Osteocyte (in vitro differentiated cells): ENCODE measurements at regions not wholly inside any gene's neighbourhood (a gene's known extent, or its start where the extent isn't known, plus 50 kb on each side); places are given as distances from the start of the nearest gene placed in this dataset.

Source experiments
- DNase-seq: peaks from one replicate; pipeline ENCODE4 v3.0.0; 2021; ENCODE audit warnings: mixed read lengths; ENCODE audit not compliant: unreplicated experiment; ENCODE audit errors: extremely low spot score
- H3K27ac Mint-ChIP-seq: one replicate; pipeline ENCODE4 v1.8.0; 2021; ENCODE audit warnings: mild to moderate bottlenecking, mixed read lengths; ENCODE audit not compliant: unreplicated experiment
- H3K27me3 Mint-ChIP-seq: one replicate; pipeline ENCODE4 v1.8.0; 2021; ENCODE audit warnings: mixed read lengths; ENCODE audit not compliant: unreplicated experiment
- H3K36me3 Mint-ChIP-seq: one replicate; pipeline ENCODE4 v1.8.0; 2021; ENCODE audit warnings: mixed read lengths; ENCODE audit not compliant: unreplicated experiment
- H3K4me1 Mint-ChIP-seq: one replicate; pipeline ENCODE4 v1.8.0; 2021; ENCODE audit warnings: mixed read lengths; ENCODE audit not compliant: unreplicated experiment
- H3K4me3 Mint-ChIP-seq: one replicate; pipeline ENCODE4 v1.8.0; 2021; ENCODE audit warnings: mild to moderate bottlenecking, moderate library complexity, mixed read lengths; ENCODE audit not compliant: unreplicated experiment
- H3K9me3 Mint-ChIP-seq: one replicate; pipeline ENCODE4 v1.8.0; 2021; ENCODE audit warnings: mixed read lengths; ENCODE audit not compliant: unreplicated experiment
- CTCF ChIP-seq: fragments of 200-600 bp; sonication (generic); IDR thresholded peaks from 2 replicates; pipeline ENCODE4 v1.5.0; 2021; ENCODE audit warnings: antibody characterized with exemption, mild to moderate bottlenecking, moderate library complexity

- Mint-ChIP-seq H3K4me3 (no peak overlapping the region), H3K9me3 (peaks cover 3% of the 10 kb centered on the region), H3K27ac (no peak overlapping the region), H3K27me3 (no peaks in the 10 kb centered on the region), H3K4me1 (no peaks in the 10 kb centered on the region), H3K36me3 (no peaks in the 10 kb centered on the region)
- DNase-seq: no peak
- no peak for TF ChIP-seq CTCF
These were observed 705.7 kb downstream of the SLITRK5 start for GRCh38 chr13:88376760-88377388.

- DNase-seq: no peak
- Mint-ChIP-seq H3K36me3 (no peaks in the 10 kb centered on the region), H3K4me1 (no peaks in the 10 kb centered on the region), H3K4me3 (no peak overlapping the region), H3K27ac (no peak overlapping the region), H3K27me3 (no peaks in the 10 kb centered on the region), H3K9me3 (peaks cover 3% of the 10 kb centered on the region)
- no peak for TF ChIP-seq CTCF
These were observed 706.7 kb downstream of the SLITRK5 start for GRCh38 chr13:88377852-88378251.

GRCh38 chr13:88384542-88384941 is 713.4 kb downstream of the SLITRK5 start:
- H3K9me3 Mint-ChIP-seq: peaks cover 4% of the 10 kb centered on the region
- no peaks in the 10 kb centered on the region for H3K4me1 Mint-ChIP-seq
- H3K27me3 Mint-ChIP-seq: no peaks in the 10 kb centered on the region
- H3K4me3 Mint-ChIP-seq: no peak overlapping the region
- no peak for DNase-seq
- no peaks in the 10 kb centered on the region for H3K36me3 Mint-ChIP-seq
- no peak for TF ChIP-seq CTCF
- H3K27ac Mint-ChIP-seq: no peak overlapping the region

- Mint-ChIP-seq H3K27me3 (no peaks in the 10 kb centered on the region), H3K9me3 (no peaks in the 10 kb centered on the region), H3K27ac (no peak overlapping the region), H3K4me3 (no peak overlapping the region), H3K36me3 (no peaks in the 10 kb centered on the region), H3K4me1 (no peaks in the 10 kb centered on the region)
- TF ChIP-seq CTCF: no peak
- no peak for DNase-seq
These were observed 724.6 kb downstream of the SLITRK5 start for GRCh38 chr13:88395804-88396203.

- H3K4me3 Mint-ChIP-seq: no peak overlapping the region
- no peaks in the 10 kb centered on the region for H3K36me3 Mint-ChIP-seq
- H3K27ac Mint-ChIP-seq: no peak overlapping the region
- H3K9me3 Mint-ChIP-seq: peaks cover 5% of the 10 kb centered on the region
- H3K27me3 Mint-ChIP-seq: no peaks in the 10 kb centered on the region
- no peaks in the 10 kb centered on the region for H3K4me1 Mint-ChIP-seq
- no peak for DNase-seq
- TF ChIP-seq CTCF: no peak
These were observed 740.5 kb downstream of the SLITRK5 start for GRCh38 chr13:88411696-88412095.
